Adipocyte (in vitro differentiated cells): ENCODE measurements at regions not wholly inside any gene's neighbourhood (a gene's known extent, or its start where the extent isn't known, plus 50 kb on each side); places are given as distances from the start of the nearest gene placed in this dataset.

ENCODE experiments used
- DNase-seq: peaks from one replicate; pipeline ENCODE4 v3.0.0-alpha.2; 2015; ENCODE audit warnings: low read depth
- H3K27me3 ChIP-seq: replicated peaks from 2 replicates; pipeline ENCODE4 v1.7.0; 2013; ENCODE audit warnings: mild to moderate bottlenecking, low read length, moderate library complexity; ENCODE audit not compliant: control insufficient read depth, insufficient read depth
- H3K36me3 ChIP-seq: 2 replicates; pipeline ENCODE4 v1.7.0; 2013; ENCODE audit warnings: low read length, mild to moderate bottlenecking, moderate library complexity; ENCODE audit not compliant: control insufficient read depth, insufficient read depth, severe bottlenecking
- H3K4me1 ChIP-seq: 2 replicates; pipeline ENCODE4 v1.7.0; 2013; ENCODE audit warnings: mild to moderate bottlenecking, low read length, moderate library complexity; ENCODE audit not compliant: control insufficient read depth, insufficient read depth
- H3K4me3 ChIP-seq: 2 replicates; pipeline ENCODE4 v1.7.0; 2013; ENCODE audit warnings: mild to moderate bottlenecking, low read length, moderate library complexity
- H3K9ac ChIP-seq: 2 replicates; pipeline ENCODE4 v1.7.0; 2013; ENCODE audit warnings: mild to moderate bottlenecking, low read length, moderate library complexity
- H3K9me3 ChIP-seq: 2 replicates; pipeline ENCODE4 v1.7.0; 2013; ENCODE audit warnings: mild to moderate bottlenecking, low read length, moderate library complexity; ENCODE audit not compliant: control insufficient read depth

GRCh38 chr10:44464503-44464902 is 79.6 kb upstream of the CXCL12 start:
- H3K36me3 ChIP-seq: no peaks in the 10 kb centered on the region
- H3K9ac ChIP-seq: no peak overlapping the region
- H3K9me3 ChIP-seq: no peaks in the 10 kb centered on the region
- H3K27me3 ChIP-seq: peaks cover 3% of the 10 kb centered on the region
- no peak for DNase-seq
- H3K4me1 ChIP-seq: peaks cover 19% of the 10 kb centered on the region
- H3K4me3 ChIP-seq: no peak overlapping the region

GRCh38 chr10:44465401-44466115 is 80.7 kb upstream of the CXCL12 start:
- Histone ChIP-seq H3K27me3 (peaks cover 3% of the 10 kb centered on the region), H3K4me3 (no peak overlapping the region), H3K9ac (no peak overlapping the region), H3K9me3 (no peaks in the 10 kb centered on the region), H3K4me1 (peaks cover 10% of the 10 kb centered on the region), H3K36me3 (no peaks in the 10 kb centered on the region)
- DNase-seq: no peak

GRCh38 chr10:44466236-44466635 is 81.3 kb upstream of the CXCL12 start:
- H3K36me3 ChIP-seq: no peaks in the 10 kb centered on the region
- H3K27me3 ChIP-seq: peaks cover 3% of the 10 kb centered on the region
- peaks cover 10% of the 10 kb centered on the region for H3K4me1 ChIP-seq
- H3K9me3 ChIP-seq: no peaks in the 10 kb centered on the region
- no peak overlapping the region for H3K9ac ChIP-seq
- no peak overlapping the region for H3K4me3 ChIP-seq
- peak; percentile 25 for DNase-seq

GRCh38 chr10:44467090-44467489 is 82.2 kb upstream of the CXCL12 start:
- Histone ChIP-seq H3K9ac (no peak overlapping the region), H3K4me3 (no peak overlapping the region), H3K27me3 (no peaks in the 10 kb centered on the region), H3K4me1 (peaks cover 10% of the 10 kb centered on the region), H3K9me3 (no peaks in the 10 kb centered on the region), H3K36me3 (no peaks in the 10 kb centered on the region)
- no peak for DNase-seq

- Histone ChIP-seq H3K27me3 (no peaks in the 10 kb centered on the region), H3K4me1 (peaks cover 10% of the 10 kb centered on the region), H3K4me3 (no peak overlapping the region), H3K36me3 (no peaks in the 10 kb centered on the region), H3K9me3 (no peaks in the 10 kb centered on the region), H3K9ac (no peak overlapping the region)
- no peak for DNase-seq
These were observed 83.0 kb upstream of the CXCL12 start for GRCh38 chr10:44467900-44468299.

- Histone ChIP-seq H3K27me3 (no peaks in the 10 kb centered on the region), H3K4me3 (no peak overlapping the region), H3K9ac (no peak overlapping the region), H3K4me1 (peaks cover 6% of the 10 kb centered on the region), H3K9me3 (no peaks in the 10 kb centered on the region), H3K36me3 (no peaks in the 10 kb centered on the region)
- no peak for DNase-seq
These were observed 83.6 kb upstream of the CXCL12 start for GRCh38 chr10:44468525-44468924.

GRCh38 chr10:44468965-44469364 is 84.1 kb upstream of the CXCL12 start:
- Histone ChIP-seq H3K4me3 (no peak overlapping the region), H3K9ac (no peak overlapping the region), H3K27me3 (no peaks in the 10 kb centered on the region), H3K36me3 (no peaks in the 10 kb centered on the region), H3K9me3 (no peaks in the 10 kb centered on the region), H3K4me1 (peaks cover 2% of the 10 kb centered on the region)
- DNase-seq: no peak

- H3K27me3 ChIP-seq: no peaks in the 10 kb centered on the region
- DNase-seq: no peak
These were observed 85.9 kb upstream of the CXCL12 start for GRCh38 chr10:44470784-44471183.

GRCh38 chr10:44471410-44471809 is 86.5 kb upstream of the CXCL12 start:
- DNase-seq: no peak

More at GRCh38 chr10:44470784-44471183, 85.9 kb upstream of the CXCL12 start:
- Histone ChIP-seq H3K4me1 (no peaks in the 10 kb centered on the region), H3K9ac (no peak overlapping the region), H3K36me3 (no peaks in the 10 kb centered on the region), H3K9me3 (no peaks in the 10 kb centered on the region), H3K4me3 (no peak overlapping the region)

GRCh38 chr10:44473146-44473545 is 88.2 kb upstream of the CXCL12 start:
- Histone ChIP-seq H3K4me3 (no peak overlapping the region), H3K36me3 (no peaks in the 10 kb centered on the region), H3K27me3 (no peaks in the 10 kb centered on the region), H3K4me1 (peaks cover 22% of the 10 kb centered on the region), H3K9me3 (no peaks in the 10 kb centered on the region), H3K9ac (no peak overlapping the region)
- no peak for DNase-seq

More at GRCh38 chr10:44471410-44471809, 86.5 kb upstream of the CXCL12 start:
- Histone ChIP-seq H3K27me3 (no peaks in the 10 kb centered on the region), H3K4me3 (no peak overlapping the region), H3K4me1 (peaks cover 4% of the 10 kb centered on the region), H3K36me3 (no peaks in the 10 kb centered on the region), H3K9me3 (no peaks in the 10 kb centered on the region), H3K9ac (no peak overlapping the region)

- Histone ChIP-seq H3K27me3 (no peaks in the 10 kb centered on the region), H3K9ac (no peak overlapping the region), H3K4me1 (peaks cover 36% of the 10 kb centered on the region), H3K9me3 (no peaks in the 10 kb centered on the region), H3K4me3 (no peak overlapping the region), H3K36me3 (no peaks in the 10 kb centered on the region)
- DNase-seq: peak; percentile 24
These were observed 91.6 kb upstream of the CXCL12 start for GRCh38 chr10:44476409-44477045.
